ENCODE measurements at regions not wholly inside any gene's neighbourhood (a gene's known extent, or its start where the extent isn't known, plus 50 kb on each side); places are given as distances from the start of the nearest gene placed in this dataset.

DNA sequence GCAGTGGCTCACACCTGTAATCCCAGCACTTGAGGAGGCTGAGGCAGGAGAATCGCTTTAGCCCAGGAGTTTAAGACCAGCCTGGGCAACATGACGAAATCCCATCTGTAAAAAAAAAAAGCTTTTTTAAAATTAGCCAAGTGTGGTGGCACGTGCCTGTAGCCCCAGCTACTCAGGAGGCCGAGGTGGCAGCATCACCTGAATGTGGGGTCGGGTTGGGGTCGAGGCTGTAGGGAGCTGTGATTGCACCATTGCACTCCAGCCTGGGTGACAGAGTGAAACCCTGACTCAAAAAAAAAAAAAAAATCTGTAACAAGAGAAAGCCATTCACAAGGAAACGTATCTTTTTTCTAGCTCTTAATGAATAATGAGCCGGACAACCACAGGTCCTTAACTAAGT, 74.7 kb upstream of the DLG1 start (continued):
- TF ChIP-seq, protein P1, sequence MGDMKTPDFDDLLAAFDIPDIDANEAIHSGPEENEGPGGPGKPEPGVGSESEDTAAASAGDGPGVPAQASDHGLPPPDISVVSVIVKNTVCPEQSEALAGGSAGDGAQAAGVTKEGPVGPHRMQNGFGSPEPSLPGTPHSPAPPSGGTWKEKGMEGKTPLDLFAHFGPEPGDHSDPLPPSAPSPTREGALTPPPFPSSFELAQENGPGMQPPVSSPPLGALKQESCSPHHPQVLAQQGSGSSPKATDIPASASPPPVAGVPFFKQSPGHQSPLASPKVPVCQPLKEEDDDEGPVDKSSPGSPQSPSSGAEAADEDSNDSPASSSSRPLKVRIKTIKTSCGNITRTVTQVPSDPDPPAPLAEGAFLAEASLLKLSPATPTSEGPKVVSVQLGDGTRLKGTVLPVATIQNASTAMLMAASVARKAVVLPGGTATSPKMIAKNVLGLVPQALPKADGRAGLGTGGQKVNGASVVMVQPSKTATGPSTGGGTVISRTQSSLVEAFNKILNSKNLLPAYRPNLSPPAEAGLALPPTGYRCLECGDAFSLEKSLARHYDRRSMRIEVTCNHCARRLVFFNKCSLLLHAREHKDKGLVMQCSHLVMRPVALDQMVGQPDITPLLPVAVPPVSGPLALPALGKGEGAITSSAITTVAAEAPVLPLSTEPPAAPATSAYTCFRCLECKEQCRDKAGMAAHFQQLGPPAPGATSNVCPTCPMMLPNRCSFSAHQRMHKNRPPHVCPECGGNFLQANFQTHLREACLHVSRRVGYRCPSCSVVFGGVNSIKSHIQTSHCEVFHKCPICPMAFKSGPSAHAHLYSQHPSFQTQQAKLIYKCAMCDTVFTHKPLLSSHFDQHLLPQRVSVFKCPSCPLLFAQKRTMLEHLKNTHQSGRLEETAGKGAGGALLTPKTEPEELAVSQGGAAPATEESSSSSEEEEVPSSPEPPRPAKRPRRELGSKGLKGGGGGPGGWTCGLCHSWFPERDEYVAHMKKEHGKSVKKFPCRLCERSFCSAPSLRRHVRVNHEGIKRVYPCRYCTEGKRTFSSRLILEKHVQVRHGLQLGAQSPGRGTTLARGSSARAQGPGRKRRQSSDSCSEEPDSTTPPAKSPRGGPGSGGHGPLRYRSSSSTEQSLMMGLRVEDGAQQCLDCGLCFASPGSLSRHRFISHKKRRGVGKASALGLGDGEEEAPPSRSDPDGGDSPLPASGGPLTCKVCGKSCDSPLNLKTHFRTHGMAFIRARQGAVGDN (IDR thresholded peaks at IDR 0.05) = no peak
- TF ChIP-seq IKZF2 (IDR thresholded peaks at IDR 0.05) (no peak), MYC (IDR thresholded peaks at IDR 0.05; ENCODE audit: insufficient read depth, insufficient read length, insufficient replicate concordance, low read length, severe bottlenecking) (no peak)

DNA sequence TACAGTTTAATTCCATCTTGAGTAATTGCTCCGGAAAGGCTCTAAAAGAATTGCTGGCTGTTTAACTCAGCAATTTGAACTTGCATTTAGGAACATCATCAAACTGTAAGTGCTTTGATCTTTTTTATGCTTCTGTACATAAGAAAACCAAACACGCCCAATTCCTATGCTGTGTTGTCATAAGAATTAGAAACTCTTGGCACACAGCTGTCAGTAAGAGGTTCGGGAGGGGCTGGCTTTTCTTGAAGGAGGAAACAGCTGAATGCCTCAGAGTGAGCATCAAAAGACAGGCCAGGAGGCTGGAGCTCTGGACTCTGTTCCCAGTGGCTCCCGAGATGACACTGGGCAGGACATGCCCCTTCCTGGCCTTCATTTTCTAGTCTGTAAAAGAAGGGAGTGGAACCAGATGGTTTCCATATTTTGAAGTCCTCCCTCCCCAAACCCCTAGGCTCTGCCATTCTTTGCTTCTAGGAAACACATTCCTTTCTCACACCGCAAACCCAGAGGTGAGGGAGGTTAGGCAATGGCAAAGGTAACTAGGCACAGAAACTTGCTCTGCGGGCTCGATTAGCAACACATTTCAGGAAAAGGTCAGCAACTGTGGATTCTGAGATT, 73.7 kb upstream of the DLG1 start:
- Histone ChIP-seq H3K27me3 (replicated peaks in 1 of 2; ENCODE audit: control insufficient read depth in 2 of 2, insufficient read depth in 2 of 2, low read length in 1 of 2) (no peaks in the 10 kb centered on the region), H3K4me3 (no peak overlapping the region), H3K27ac (ENCODE audit: control insufficient read depth, insufficient read depth) (no peak overlapping the region), H3K4me2 (ENCODE audit: control insufficient read depth, insufficient read depth) (no peak overlapping the region), H2AFZ (ENCODE audit: control insufficient read depth, low read depth, low read length) (no peak overlapping the region), H3K4me1 (ENCODE audit: control insufficient read depth, insufficient read depth, low read length) (no peaks in the 10 kb centered on the region; the same call in 1 of the 2 replicates), H3K36me3 (ENCODE audit: control insufficient read depth in 2 of 2, insufficient read depth in 2 of 2, low read length in 1 of 2) (no peaks in the 10 kb centered on the region), H3K79me2 (ENCODE audit: control insufficient read depth, insufficient read depth, low read length) (no peaks in the 10 kb centered on the region), H3K9me3 (replicated peaks; ENCODE audit: control insufficient read depth, insufficient read depth, low read length) (no peaks in the 10 kb centered on the region), H3K9ac (ENCODE audit: control insufficient read depth, insufficient read depth, low read length) (no peak overlapping the region), H4K20me1 (ENCODE audit: control insufficient read depth, insufficient read depth) (no peaks in the 10 kb centered on the region)
- DNase-seq (ENCODE audit: low read depth, low spot score) (no peak), ATAC-seq (no peak), FAIRE-seq (no peak)
- ChIA-PET POLR2A (no interaction called here), SMC1A (ENCODE audit: uncharacterized antibody, unreplicated experiment) (interaction anchor here (0.8 to 1.0 kb wide), 2 partner anchors 8 to 22 kb away, joined by 3 read pairs; no protein-coding TSS in a partner anchor), CTCF (interaction anchor here (1.0 kb wide), 1 partner anchor 16 kb away, joined by 3 read pairs; no protein-coding TSS in a partner anchor), RAD21 (ENCODE audit: unreplicated experiment) (no interaction called here)
- intact Hi-C loops (cut with micrococcal nuclease; ENCODE audit: unreplicated experiment) (no loop called here), in situ Hi-C loops (cut with MboI) (no loop called here)
- BruUV-seq (replicated peaks) = no TSS peak
- no peak for TF ChIP-seq MTA3 (IDR thresholded peaks at IDR 0.05; ENCODE audit: borderline replicate concordance, low read length)
- no peak for TF ChIP-seq HDAC6 (IDR thresholded peaks at IDR 0.05; ENCODE audit: unreplicated experiment)
- no peak for TF ChIP-seq HDGF (IDR thresholded peaks at IDR 0.05)
- no peak for TF ChIP-seq ZNF24 (IDR thresholded peaks at IDR 0.05)
- WGBS (ENCODE audit: insufficient coverage, insufficient replicate concordance, low lambda C conversion rate, missing lambda C conversion rate) = 58% methylated on average over 7 of the region's 7 CpGs

Measured in GM12878 (cell line).